ENCODE measurements at regions not wholly inside any gene's neighbourhood (a gene's known extent, or its start where the extent isn't known, plus 50 kb on each side); places are given as distances from the start of the nearest gene placed in this dataset.

DNA sequence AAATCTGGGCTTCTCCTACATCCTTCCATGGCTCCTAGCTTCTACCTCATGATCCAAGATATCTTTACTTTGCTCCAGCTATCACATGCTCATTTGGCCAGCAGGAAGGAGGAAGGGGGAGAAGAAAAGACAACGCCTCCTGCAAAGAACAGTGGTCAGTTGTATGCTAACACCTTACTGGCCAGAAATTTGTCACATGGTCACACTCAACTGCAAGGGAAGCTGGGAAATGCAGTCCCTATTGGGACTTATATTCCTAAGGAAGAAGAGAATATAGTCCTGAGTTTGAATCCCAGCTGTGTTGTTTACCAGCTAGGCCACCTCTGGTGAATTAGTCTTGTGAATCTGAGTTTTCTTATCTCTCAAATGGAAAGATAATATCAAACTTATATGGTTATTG, 272.0 kb downstream of the BLID start:
- H3K27ac ChIP-seq (ENCODE audit: low read depth, low read length) = no peak overlapping the region
- FAIRE-seq = no peak
- no peak for DNase-seq (ENCODE audit: low read depth)
- Mint-ChIP-seq H3K9me3 (ENCODE audit: unreplicated experiment) (no peaks in the 10 kb centered on the region), H3K27me3 (ENCODE audit: low read depth, unreplicated experiment) (no peaks in the 10 kb centered on the region), H3K27ac (ENCODE audit: unreplicated experiment) (no peak overlapping the region), H3K4me3 (ENCODE audit: unreplicated experiment) (no peak overlapping the region), H3K36me3 (ENCODE audit: low read depth, unreplicated experiment) (no peaks in the 10 kb centered on the region), H3K4me1 (ENCODE audit: low read depth, unreplicated experiment) (peaks cover 26% of the 10 kb centered on the region)
- no peak overlapping the region for H2AFZ ChIP-seq (ENCODE audit: low read depth, low read length)
- no peak overlapping the region for H3K4me2 ChIP-seq (ENCODE audit: low read length)
- H3K4me3 ChIP-seq (ENCODE audit: insufficient read depth, low read depth, low read length) = no peak overlapping the region
- H3K36me3 ChIP-seq (ENCODE audit: insufficient read depth, low read length) = no peaks in the 10 kb centered on the region
- peaks cover 9% of the 10 kb centered on the region for H3K4me1 ChIP-seq (ENCODE audit: insufficient read depth, low read length)
- no peak overlapping the region for H3K9ac ChIP-seq (ENCODE audit: low read length)
- TF ChIP-seq, protein P1, sequence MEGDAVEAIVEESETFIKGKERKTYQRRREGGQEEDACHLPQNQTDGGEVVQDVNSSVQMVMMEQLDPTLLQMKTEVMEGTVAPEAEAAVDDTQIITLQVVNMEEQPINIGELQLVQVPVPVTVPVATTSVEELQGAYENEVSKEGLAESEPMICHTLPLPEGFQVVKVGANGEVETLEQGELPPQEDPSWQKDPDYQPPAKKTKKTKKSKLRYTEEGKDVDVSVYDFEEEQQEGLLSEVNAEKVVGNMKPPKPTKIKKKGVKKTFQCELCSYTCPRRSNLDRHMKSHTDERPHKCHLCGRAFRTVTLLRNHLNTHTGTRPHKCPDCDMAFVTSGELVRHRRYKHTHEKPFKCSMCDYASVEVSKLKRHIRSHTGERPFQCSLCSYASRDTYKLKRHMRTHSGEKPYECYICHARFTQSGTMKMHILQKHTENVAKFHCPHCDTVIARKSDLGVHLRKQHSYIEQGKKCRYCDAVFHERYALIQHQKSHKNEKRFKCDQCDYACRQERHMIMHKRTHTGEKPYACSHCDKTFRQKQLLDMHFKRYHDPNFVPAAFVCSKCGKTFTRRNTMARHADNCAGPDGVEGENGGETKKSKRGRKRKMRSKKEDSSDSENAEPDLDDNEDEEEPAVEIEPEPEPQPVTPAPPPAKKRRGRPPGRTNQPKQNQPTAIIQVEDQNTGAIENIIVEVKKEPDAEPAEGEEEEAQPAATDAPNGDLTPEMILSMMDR (IDR thresholded peaks at IDR 0.05; ENCODE audit: insufficient read depth, low read depth, low read length) = no peak
- TF ChIP-seq EZH2 (IDR thresholded peaks at IDR 0.05; ENCODE audit: insufficient read depth, low read length) = no peak
- peaks cover 2% of the 10 kb centered on the region for H3K9me3 ChIP-seq (ENCODE audit: insufficient read depth, low read depth, low read length)
- no peaks in the 10 kb centered on the region for H3K27me3 ChIP-seq (ENCODE audit: insufficient read depth, low read length)
- H4K20me1 ChIP-seq (ENCODE audit: insufficient read depth, low read length) = no peaks in the 10 kb centered on the region
- H3K79me2 ChIP-seq (ENCODE audit: insufficient read depth, low read length) = no peaks in the 10 kb centered on the region

DNA sequence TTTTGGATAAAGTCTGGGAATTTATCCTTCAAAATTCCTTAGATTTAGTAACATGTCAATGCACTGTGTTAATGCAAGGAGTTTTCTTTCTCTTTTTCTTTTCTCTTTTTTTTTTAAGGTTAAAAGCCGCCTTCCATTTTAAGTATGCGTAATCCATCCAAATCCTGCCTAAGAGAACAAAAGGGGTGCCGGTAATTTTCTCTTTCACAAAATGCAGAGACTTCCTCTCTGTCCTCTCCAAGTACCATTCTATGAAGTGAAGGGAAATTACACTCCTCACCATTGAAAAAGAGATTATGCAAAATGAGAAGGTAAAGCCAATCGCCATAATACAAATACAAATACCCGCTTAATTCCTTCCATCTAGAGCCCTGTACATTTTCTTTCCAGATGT, 273.8 kb downstream of the BLID start:
- no peaks in the 10 kb centered on the region for H3K36me3 ChIP-seq (ENCODE audit: insufficient read depth, low read length)
- H3K4me1 ChIP-seq (ENCODE audit: insufficient read depth, low read length) = peaks cover 9% of the 10 kb centered on the region
- Mint-ChIP-seq H3K27ac (ENCODE audit: unreplicated experiment) (peak overlapping the region; percentile 92), H3K9me3 (ENCODE audit: unreplicated experiment) (no peaks in the 10 kb centered on the region), H3K36me3 (ENCODE audit: low read depth, unreplicated experiment) (no peaks in the 10 kb centered on the region), H3K27me3 (ENCODE audit: low read depth, unreplicated experiment) (no peaks in the 10 kb centered on the region), H3K4me3 (ENCODE audit: unreplicated experiment) (no peak overlapping the region), H3K4me1 (ENCODE audit: low read depth, unreplicated experiment) (peaks cover 29% of the 10 kb centered on the region)
- no peaks in the 10 kb centered on the region for H3K27me3 ChIP-seq (ENCODE audit: insufficient read depth, low read length)
- no peak overlapping the region for H3K9ac ChIP-seq (ENCODE audit: low read length)
- H2AFZ ChIP-seq (ENCODE audit: low read depth, low read length) = peak overlapping the region; percentile 43
- DNase-seq (ENCODE audit: low read depth) (no peak), FAIRE-seq (no peak)
- H3K9me3 ChIP-seq (ENCODE audit: insufficient read depth, low read depth, low read length) = no peaks in the 10 kb centered on the region
- H3K79me2 ChIP-seq (ENCODE audit: insufficient read depth, low read length) = no peaks in the 10 kb centered on the region
- no peak for TF ChIP-seq EZH2 (IDR thresholded peaks at IDR 0.05; ENCODE audit: insufficient read depth, low read length)
- TF ChIP-seq, protein P1 (IDR thresholded peaks at IDR 0.05; ENCODE audit: insufficient read depth, low read depth, low read length) = no peak
- no peak overlapping the region for H3K27ac ChIP-seq (ENCODE audit: low read depth, low read length)
- peak overlapping the region; percentile 66 for H3K4me2 ChIP-seq (ENCODE audit: low read length)
- H3K4me3 ChIP-seq (ENCODE audit: insufficient read depth, low read depth, low read length) = no peak overlapping the region
- H4K20me1 ChIP-seq (ENCODE audit: insufficient read depth, low read length) = no peaks in the 10 kb centered on the region

DNA sequence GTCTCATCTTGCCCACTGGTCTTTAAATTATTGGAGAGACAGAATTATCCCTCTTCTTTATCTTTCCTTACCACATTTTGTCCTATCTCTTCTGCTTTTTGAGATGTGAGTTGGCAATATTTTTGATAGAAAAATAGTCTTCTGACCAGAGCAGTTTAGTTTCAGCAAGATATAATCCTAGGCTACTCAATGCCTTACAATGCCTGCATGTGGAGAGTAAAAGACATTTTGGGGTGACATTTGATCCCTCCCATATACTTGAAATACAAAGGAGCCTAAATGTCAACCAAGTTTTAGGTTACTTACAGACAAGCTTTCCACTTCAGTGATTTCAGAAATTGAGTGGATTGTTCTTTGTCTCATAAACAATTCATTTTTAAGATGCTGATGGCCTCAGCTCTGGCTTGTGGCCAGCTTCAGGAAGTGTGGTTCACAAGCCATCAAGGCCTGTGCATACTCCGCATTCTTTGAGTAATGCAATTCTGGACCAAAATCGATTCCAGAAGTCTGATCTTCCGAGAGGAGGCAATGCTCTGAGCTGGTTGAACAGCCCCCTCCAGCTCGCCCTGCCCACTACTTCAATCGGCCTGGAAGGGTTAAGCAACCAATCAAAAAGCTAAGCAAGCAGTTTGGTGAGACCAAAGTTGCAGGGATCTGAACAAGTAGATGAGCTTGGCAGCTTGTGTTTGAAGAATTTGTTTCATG, 274.4 kb downstream of the BLID start:
- H3K79me2 ChIP-seq (ENCODE audit: insufficient read depth, low read length) = no peaks in the 10 kb centered on the region
- H3K4me1 ChIP-seq (ENCODE audit: insufficient read depth, low read length) = peaks cover 9% of the 10 kb centered on the region
- Mint-ChIP-seq H3K9me3 (ENCODE audit: unreplicated experiment) (no peaks in the 10 kb centered on the region), H3K4me1 (ENCODE audit: low read depth, unreplicated experiment) (peaks cover 29% of the 10 kb centered on the region), H3K4me3 (ENCODE audit: unreplicated experiment) (no peak overlapping the region), H3K27me3 (ENCODE audit: low read depth, unreplicated experiment) (no peaks in the 10 kb centered on the region), H3K27ac (ENCODE audit: unreplicated experiment) (peak overlapping the region; percentile 92), H3K36me3 (ENCODE audit: low read depth, unreplicated experiment) (no peaks in the 10 kb centered on the region)
- peak overlapping the region; percentile 66 for H3K4me2 ChIP-seq (ENCODE audit: low read length)
- no peaks in the 10 kb centered on the region for H3K9me3 ChIP-seq (ENCODE audit: insufficient read depth, low read depth, low read length)
- H2AFZ ChIP-seq (ENCODE audit: low read depth, low read length) = peak overlapping the region; percentile 43
- FAIRE-seq (peak; percentile 93), DNase-seq (ENCODE audit: low read depth) (peak; percentile 92)
- TF ChIP-seq, protein P1 (IDR thresholded peaks at IDR 0.05; ENCODE audit: insufficient read depth, low read depth, low read length) = no peak
- TF ChIP-seq EZH2 (IDR thresholded peaks at IDR 0.05; ENCODE audit: insufficient read depth, low read length) = no peak
- H3K27me3 ChIP-seq (ENCODE audit: insufficient read depth, low read length) = no peaks in the 10 kb centered on the region
- H3K4me3 ChIP-seq (ENCODE audit: insufficient read depth, low read depth, low read length) = no peak overlapping the region
- peak overlapping the region; percentile 46 for H3K27ac ChIP-seq (ENCODE audit: low read depth, low read length)
- H4K20me1 ChIP-seq (ENCODE audit: insufficient read depth, low read length) = no peaks in the 10 kb centered on the region
- H3K36me3 ChIP-seq (ENCODE audit: insufficient read depth, low read length) = no peaks in the 10 kb centered on the region
- no peak overlapping the region for H3K9ac ChIP-seq (ENCODE audit: low read length)

Measured in astrocyte (in vitro differentiated cells and primary cell).